ENCODE measurements at regions not wholly inside any gene's neighbourhood (a gene's known extent, or its start where the extent isn't known, plus 50 kb on each side); places are given as distances from the start of the nearest gene placed in this dataset.

GRCh38 chr17:34055606-34056005 is 199.5 kb upstream of the CCL2 start:
- Mint-ChIP-seq H3K4me1 (ENCODE audit: insufficient read depth, unreplicated experiment) (no peaks in the 10 kb centered on the region), H3K27ac (ENCODE audit: low read depth, unreplicated experiment) (no peak overlapping the region), H3K9me3 (ENCODE audit: unreplicated experiment) (peaks cover 71% of the 10 kb centered on the region), H3K4me3 (ENCODE audit: unreplicated experiment) (no peak overlapping the region), H3K36me3 (ENCODE audit: insufficient read depth, unreplicated experiment) (no peaks in the 10 kb centered on the region), H3K27me3 (ENCODE audit: insufficient read depth, unreplicated experiment) (no peaks in the 10 kb centered on the region)
- POLR2A ChIA-PET, result no interaction called here
- BruUV-seq (replicated peaks), result no TSS peak
- TF ChIP-seq CTCF (IDR thresholded peaks at IDR 0.05; ENCODE audit: unreplicated experiment), result no peak
- intact Hi-C loops (cut with micrococcal nuclease), result no loop called here
- CTCF ChIA-PET, result interaction anchor here (0.6 kb wide), 1 partner anchor 1032 kb away, joined by 3 read pairs; no protein-coding TSS in a partner anchor
- no peak for DNase-seq (ENCODE audit: unreplicated experiment)

GRCh38 chr17:34059423-34060220 is 195.5 kb upstream of the CCL2 start:
- H3K9me3 Mint-ChIP-seq (ENCODE audit: unreplicated experiment), result peaks cover 78% of the 10 kb centered on the region
- H3K4me1 Mint-ChIP-seq (ENCODE audit: insufficient read depth, unreplicated experiment), result no peaks in the 10 kb centered on the region
- intact Hi-C loops (cut with micrococcal nuclease), result no loop called here
- no peak overlapping the region for H3K4me3 Mint-ChIP-seq (ENCODE audit: unreplicated experiment)
- BruUV-seq (replicated peaks), result no TSS peak
- ChIA-PET POLR2A (no interaction called here), CTCF (interaction anchor here (0.7 kb wide), 1 partner anchor 138 kb away, joined by 3 read pairs; no protein-coding TSS in a partner anchor)
- DNase-seq (ENCODE audit: unreplicated experiment), result no peak
- H3K36me3 Mint-ChIP-seq (ENCODE audit: insufficient read depth, unreplicated experiment), result no peaks in the 10 kb centered on the region
- H3K27ac Mint-ChIP-seq (ENCODE audit: low read depth, unreplicated experiment), result no peak overlapping the region
- H3K27me3 Mint-ChIP-seq (ENCODE audit: insufficient read depth, unreplicated experiment), result no peaks in the 10 kb centered on the region
- no peak for TF ChIP-seq CTCF (IDR thresholded peaks at IDR 0.05; ENCODE audit: unreplicated experiment)

- H3K27me3 Mint-ChIP-seq (ENCODE audit: insufficient read depth, unreplicated experiment), result no peaks in the 10 kb centered on the region
- ChIA-PET POLR2A (no interaction called here), CTCF (interaction anchor here (0.6 kb wide), 1 partner anchor 212 kb away, joined by 3 read pairs; no protein-coding TSS in a partner anchor)
- H3K36me3 Mint-ChIP-seq (ENCODE audit: insufficient read depth, unreplicated experiment), result no peaks in the 10 kb centered on the region
- no TSS peak for BruUV-seq (replicated peaks)
- intact Hi-C loops (cut with micrococcal nuclease), result no loop called here
- no peak for TF ChIP-seq CTCF (IDR thresholded peaks at IDR 0.05; ENCODE audit: unreplicated experiment)
- no peak for DNase-seq (ENCODE audit: unreplicated experiment)
- no peaks in the 10 kb centered on the region for H3K4me1 Mint-ChIP-seq (ENCODE audit: insufficient read depth, unreplicated experiment)
- peaks cover 45% of the 10 kb centered on the region for H3K9me3 Mint-ChIP-seq (ENCODE audit: unreplicated experiment)
- no peak overlapping the region for H3K27ac Mint-ChIP-seq (ENCODE audit: low read depth, unreplicated experiment)
- no peak overlapping the region for H3K4me3 Mint-ChIP-seq (ENCODE audit: unreplicated experiment)
Observed at GRCh38 chr17:34066528-34066927, 188.6 kb upstream of the CCL2 start.

GRCh38 chr17:34067011-34067410 is 188.1 kb upstream of the CCL2 start:
- ChIA-PET CTCF (interaction anchor here (0.6 kb wide), 1 partner anchor 213 kb away, joined by 3 read pairs; no protein-coding TSS in a partner anchor), POLR2A (no interaction called here)
- no peak overlapping the region for H3K4me3 Mint-ChIP-seq (ENCODE audit: unreplicated experiment)
- no TSS peak for BruUV-seq (replicated peaks)
- no peak overlapping the region for H3K27ac Mint-ChIP-seq (ENCODE audit: low read depth, unreplicated experiment)
- no peaks in the 10 kb centered on the region for H3K36me3 Mint-ChIP-seq (ENCODE audit: insufficient read depth, unreplicated experiment)
- intact Hi-C loops (cut with micrococcal nuclease), result no loop called here
- peaks cover 40% of the 10 kb centered on the region for H3K9me3 Mint-ChIP-seq (ENCODE audit: unreplicated experiment)
- no peak for DNase-seq (ENCODE audit: unreplicated experiment)
- H3K27me3 Mint-ChIP-seq (ENCODE audit: insufficient read depth, unreplicated experiment), result no peaks in the 10 kb centered on the region
- no peak for TF ChIP-seq CTCF (IDR thresholded peaks at IDR 0.05; ENCODE audit: unreplicated experiment)
- no peaks in the 10 kb centered on the region for H3K4me1 Mint-ChIP-seq (ENCODE audit: insufficient read depth, unreplicated experiment)

All from MCF 10A (cell line).